LNCaP clone FGC (cell line): ENCODE measurements at regions not wholly inside any gene's neighbourhood (a gene's known extent, or its start where the extent isn't known, plus 50 kb on each side); places are given as distances from the start of the nearest gene placed in this dataset.

ENCODE experiments used
- DNase-seq: peaks from one replicate; pipeline ENCODE4 v3.0.0-alpha.2; 2011; ENCODE audit warnings: low read depth
- H3K4me3 ChIP-seq: 2 replicates; pipeline ENCODE4 v1.5.1; 2011; ENCODE audit warnings: mild to moderate bottlenecking, low read depth, low read length, control low read depth
- TF ChIP-seq, protein P1 (sequence below): IDR thresholded peaks from 2 replicates; pipeline ENCODE4 v1.5.1; 2012; ENCODE audit warnings: mild to moderate bottlenecking; ENCODE audit not compliant: control insufficient read depth, insufficient read depth; ENCODE audit errors: extremely low read depth

GRCh38 chr19:30281906-30282305 lies 90.3 kb upstream of the ZNF536 start:
- TF ChIP-seq, protein P1, sequence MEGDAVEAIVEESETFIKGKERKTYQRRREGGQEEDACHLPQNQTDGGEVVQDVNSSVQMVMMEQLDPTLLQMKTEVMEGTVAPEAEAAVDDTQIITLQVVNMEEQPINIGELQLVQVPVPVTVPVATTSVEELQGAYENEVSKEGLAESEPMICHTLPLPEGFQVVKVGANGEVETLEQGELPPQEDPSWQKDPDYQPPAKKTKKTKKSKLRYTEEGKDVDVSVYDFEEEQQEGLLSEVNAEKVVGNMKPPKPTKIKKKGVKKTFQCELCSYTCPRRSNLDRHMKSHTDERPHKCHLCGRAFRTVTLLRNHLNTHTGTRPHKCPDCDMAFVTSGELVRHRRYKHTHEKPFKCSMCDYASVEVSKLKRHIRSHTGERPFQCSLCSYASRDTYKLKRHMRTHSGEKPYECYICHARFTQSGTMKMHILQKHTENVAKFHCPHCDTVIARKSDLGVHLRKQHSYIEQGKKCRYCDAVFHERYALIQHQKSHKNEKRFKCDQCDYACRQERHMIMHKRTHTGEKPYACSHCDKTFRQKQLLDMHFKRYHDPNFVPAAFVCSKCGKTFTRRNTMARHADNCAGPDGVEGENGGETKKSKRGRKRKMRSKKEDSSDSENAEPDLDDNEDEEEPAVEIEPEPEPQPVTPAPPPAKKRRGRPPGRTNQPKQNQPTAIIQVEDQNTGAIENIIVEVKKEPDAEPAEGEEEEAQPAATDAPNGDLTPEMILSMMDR, result no peak
- no peak overlapping the region for H3K4me3 ChIP-seq

DNA sequence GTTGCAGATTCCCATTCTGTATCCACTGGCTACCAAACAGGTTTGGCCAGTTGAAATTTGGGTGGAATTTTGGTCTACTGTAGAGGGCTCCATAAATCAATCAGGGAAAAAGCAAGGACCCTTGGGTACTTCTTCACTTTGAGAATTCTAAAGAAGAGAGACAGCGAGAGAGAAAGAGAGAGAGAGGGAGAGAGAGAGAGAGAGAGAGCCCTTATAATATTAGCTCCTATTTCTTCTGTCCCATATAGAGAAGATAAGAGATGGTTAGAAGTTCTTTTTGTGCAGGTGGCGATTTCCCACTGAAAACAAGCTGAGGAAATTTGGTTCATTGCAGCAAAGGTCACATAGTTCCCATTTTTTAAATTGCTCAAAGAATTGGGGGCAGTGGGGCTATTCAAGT lies 88.6 kb upstream of the ZNF536 start:
- DNase-seq, result no peak
- TF ChIP-seq, protein P1, result no peak

More at GRCh38 chr19:30281906-30282305, 90.3 kb upstream of the ZNF536 start:
- no peak for DNase-seq

DNA sequence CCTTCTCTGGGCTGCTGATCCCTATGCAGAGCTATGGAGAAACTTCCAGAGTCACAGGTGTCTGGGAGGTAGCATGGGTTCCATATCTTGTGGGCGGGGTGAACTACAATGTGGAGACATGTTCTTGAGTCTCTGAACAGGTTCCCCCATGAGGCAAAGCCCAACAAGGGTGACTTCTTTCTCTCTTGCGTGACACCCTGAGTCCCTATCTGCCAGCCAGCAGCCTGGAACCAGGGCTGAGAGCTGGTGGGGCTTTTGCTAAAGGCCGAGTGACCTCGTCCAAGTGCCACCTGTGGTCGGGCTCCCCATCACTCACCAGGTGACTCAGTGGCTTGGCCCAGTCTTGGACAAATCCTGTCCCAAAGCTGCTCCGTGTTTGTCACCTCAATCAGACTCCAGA lies 88.0 kb upstream of the ZNF536 start:
- TF ChIP-seq, protein P1, result no peak
- no peak for DNase-seq
- H3K4me3 ChIP-seq, result no peak overlapping the region

More for the DNA sequence above, 88.6 kb upstream of the ZNF536 start:
- no peak overlapping the region for H3K4me3 ChIP-seq

DNA sequence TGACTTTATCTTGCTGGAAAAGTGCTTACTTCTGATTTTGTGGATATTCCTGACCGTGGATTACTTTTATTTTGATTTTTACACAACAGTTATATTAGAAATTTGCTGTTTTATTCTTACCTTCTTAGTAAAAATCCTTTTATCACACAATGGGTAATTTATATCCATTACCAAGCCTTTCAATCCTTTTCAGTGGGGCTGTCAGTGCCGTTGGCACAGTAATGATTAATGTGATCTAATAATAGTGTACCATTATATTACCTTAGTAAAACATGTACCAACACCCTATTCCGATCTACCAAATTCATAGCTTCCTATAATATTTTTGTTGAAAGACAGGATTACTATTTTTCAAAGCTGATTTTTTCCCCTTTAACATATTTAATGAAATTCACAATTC lies 87.3 kb upstream of the ZNF536 start:
- H3K4me3 ChIP-seq, result no peak overlapping the region
- DNase-seq, result no peak
- TF ChIP-seq, protein P1, result no peak

DNA sequence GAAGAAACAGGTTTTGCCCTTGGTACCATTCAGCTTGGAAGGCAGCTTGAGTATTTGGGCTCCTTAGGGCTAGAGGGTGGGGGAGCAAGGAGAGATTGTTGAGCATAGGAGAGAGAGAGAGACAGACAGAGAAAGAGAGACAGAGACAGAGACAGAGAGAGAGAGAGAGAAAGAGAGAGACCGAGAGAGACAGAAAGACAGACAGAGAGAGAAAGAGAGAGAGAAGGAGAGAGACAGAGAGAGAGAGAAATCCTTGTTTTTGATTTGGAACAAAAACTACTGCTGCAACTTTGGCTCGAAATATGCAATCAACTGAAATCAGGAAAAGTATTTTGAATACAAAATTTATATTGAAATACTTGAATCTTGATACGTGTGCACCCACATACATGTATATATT lies 85.8 kb upstream of the ZNF536 start:
- DNase-seq, result no peak
- no peak overlapping the region for H3K4me3 ChIP-seq
- TF ChIP-seq, protein P1, result no peak

DNA sequence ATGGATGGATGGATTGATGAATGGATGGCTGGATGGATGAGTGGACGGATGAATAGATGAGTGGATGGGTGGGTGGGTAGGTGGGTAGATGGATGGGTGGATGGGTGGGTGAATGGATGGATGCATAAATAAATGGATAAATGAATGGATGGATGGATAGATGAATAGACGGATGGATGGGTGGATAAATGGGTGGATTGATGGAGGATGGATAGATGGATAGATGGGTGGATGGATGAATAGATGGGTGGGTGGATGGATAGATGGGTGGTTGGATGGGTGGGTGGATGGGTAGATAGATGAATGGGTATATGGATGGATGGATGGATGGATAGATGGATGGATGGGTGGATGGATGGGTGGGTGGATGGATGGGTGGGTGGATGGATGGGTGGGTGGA lies 84.9 kb upstream of the ZNF536 start:
- DNase-seq, result no peak
- TF ChIP-seq, protein P1, result no peak

GRCh38 chr19:30287973-30288372 lies 84.2 kb upstream of the ZNF536 start:
- DNase-seq, result no peak
- H3K4me3 ChIP-seq, result no peak overlapping the region
- TF ChIP-seq, protein P1, result no peak

More for the DNA sequence above, 84.9 kb upstream of the ZNF536 start:
- no peak overlapping the region for H3K4me3 ChIP-seq
